Left renal cortex interstitium (tissue), 4 donors: ENCODE measurements at regions not wholly inside any gene's neighbourhood (a gene's known extent, or its start where the extent isn't known, plus 50 kb on each side); places are given as distances from the start of the nearest gene placed in this dataset.
"Not testable (repeated sequence)": the region's sequence is repeated elsewhere in the genome, so short reads cannot be mapped to it uniquely, and the experiment has no call there.

Experiments used
- DNase-seq, 4 donors: peaks; one replicate each; pipeline ENCODE4 v3.0.0-alpha.2; 2013; ENCODE audit warnings: low read depth in 4 of 4, low spot score in 2 of 4, missing footprints in 1 of 4

DNA sequence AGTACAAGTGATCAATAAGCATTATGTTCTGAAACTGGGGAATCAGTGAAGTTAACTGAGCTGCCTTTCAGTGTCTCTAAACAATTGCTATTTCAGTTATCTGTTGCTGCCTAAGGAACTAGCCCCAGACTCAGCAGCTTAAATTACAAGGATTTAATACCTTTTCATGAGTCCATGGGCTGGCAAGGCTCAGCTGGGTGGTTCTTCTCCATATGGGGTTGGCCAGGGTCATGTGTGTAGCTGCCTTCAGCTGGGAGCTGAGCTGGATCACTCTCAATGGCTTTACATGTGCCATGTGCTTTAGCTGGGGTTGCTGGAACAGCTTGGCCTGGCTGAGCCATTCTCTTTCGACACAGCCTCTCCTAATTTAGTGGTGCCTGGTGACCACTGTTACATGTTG, 295.0 kb upstream of the NCAM1 start:
- no peak for DNase-seq

DNA sequence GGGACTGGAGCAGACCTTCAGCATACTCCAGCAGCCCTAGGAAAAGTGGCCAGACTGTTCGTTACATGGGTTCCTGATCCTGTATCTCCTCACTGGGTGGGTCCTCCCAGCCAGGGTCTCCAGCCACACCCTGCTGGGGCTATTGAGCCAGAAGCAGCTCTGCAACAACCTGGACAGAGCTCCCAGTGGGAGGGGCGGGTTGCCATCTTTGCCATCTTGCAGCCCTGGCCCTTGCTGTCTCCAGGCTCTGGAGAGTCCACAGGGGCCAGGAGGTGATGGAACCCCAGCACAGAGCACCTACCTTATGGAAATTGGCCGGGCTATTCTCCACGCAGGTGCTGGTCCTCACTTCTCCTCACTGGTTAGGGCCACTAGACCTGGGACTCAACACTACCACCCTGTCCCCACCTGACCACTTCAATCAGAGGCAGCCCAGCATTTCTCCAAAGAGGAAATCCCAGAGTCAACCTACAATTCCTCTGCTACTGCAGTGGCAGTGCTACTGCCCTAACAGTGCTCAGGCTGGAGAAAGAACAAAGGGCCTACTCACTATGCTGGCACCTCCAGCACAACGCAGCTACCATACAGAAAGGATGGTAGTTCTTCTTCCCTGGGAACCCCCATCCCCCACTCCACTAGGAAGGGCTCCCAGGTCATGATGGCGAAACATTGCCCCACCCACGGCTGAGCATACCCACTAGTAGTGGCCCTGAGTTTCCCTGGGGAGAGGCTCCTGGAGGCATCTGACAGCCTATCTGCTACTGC, 290.2 kb upstream of the NCAM1 start:
- no peak for DNase-seq

DNA sequence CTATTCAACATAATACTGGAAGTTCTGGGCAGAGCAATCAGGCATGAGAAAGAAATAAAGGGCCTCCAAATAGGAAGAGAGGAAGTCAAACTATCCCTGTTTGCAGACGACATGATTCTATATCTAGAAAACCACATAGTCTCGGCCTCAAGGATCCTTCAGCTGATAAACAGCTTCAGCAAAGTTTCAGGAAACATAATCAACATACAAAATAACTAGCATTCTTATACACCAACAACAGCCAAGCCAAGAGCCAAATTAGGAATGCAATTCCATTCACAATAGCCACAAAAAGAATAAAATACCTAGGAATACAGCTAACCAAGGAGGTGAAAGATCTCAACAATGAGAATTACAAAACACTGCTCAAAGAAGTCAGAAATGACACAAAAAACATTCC, 287.8 kb upstream of the NCAM1 start:
- DNase-seq: not testable (repeated sequence)

DNA sequence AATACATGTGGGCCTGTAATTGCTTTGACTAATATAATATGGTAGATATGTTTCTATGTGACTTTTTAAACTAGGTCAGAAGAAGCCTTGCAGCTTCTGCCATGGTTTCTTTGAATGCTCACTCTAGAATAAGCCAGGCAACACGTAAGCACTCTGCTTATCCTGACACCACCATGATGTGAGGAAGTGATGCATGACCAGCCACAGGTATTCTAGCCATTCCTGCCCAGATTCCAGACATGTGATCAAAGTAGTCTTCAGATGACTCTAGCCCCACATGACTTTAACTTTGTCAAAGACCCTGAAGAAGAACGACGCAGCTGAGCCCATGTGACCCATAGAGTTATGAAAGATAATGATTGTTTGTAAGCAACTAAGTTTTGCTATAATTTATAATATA, 276.1 kb upstream of the NCAM1 start:
- DNase-seq: no peak

DNA sequence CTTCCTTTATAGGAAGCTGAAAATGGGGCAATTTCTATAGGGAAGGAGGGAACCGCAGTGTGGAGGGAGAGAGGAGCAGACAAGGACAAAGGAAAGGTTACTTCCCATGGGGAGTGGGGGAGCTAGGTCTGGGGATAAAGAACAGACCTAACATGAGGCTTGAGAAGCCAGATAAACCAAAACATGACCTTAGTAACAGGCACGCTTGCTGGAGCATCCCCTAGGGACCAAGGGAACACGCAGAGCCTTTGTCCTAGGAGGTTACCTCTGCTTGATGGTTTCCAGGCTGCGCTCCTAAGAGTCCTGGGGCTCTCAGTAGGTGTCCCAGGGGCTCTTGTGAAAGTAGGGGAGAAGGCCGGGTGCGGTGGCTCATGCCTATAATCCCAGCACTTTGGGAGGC, 271.4 kb upstream of the NCAM1 start:
- no peak for DNase-seq

DNA sequence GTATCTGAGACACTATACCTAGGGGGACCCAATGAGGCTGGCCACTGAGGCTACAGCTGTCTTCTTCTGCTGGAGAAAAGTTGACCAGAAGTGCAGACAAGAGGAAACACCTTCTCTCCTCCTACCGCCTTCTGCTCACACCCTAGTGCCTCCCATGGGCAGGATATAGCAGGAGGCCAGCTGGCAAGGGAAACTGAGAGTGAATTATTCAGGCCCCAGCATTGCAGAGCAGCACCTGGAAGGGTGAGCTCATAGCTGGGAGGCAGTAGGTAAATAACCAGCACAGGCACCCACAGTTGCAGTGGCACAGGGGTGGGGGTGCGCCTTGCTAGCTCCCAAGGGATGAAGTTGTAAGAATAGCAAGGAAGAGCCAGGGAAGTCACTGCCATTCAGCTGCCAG, 267.4 kb upstream of the NCAM1 start:
- DNase-seq: no peak

DNA sequence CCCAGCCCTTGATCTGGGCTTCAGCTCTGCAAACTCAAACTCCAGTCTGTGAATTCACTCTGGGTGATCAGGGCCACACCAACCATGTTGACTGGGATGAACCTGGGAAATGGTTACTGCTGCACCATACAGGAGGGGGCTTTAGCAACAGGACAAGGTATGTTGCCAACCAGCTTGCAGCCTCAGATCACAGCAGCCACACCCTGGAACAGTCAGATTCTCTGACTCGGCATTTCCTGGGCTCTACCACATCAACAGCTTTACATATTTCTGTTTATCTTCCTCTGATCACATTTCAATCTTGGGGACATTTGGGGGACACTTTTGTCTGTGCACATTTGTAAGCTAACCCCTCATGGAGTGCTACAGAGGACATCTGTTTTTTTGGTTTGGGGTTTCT, 267.0 kb upstream of the NCAM1 start:
- DNase-seq: no peak

DNA sequence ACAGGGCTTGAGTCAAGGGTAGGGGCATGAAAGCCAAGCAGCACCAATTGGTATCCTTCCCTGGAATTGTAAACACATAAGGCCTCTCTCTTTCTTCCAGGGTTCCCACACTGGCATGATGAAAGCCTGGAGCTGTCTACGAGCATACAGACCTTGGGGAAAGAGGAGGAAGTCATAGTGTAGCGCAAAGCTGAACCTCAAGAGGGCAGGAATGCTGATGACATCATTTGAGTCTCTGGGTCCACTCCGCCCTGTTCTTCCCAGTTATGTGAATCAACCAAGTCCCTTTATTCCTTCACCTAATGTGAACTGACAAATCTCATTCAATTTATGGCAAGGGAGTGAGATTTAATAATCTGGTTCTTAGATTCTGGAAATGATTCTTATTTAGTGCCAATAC, 266.4 kb upstream of the NCAM1 start:
- no peak for DNase-seq

DNA sequence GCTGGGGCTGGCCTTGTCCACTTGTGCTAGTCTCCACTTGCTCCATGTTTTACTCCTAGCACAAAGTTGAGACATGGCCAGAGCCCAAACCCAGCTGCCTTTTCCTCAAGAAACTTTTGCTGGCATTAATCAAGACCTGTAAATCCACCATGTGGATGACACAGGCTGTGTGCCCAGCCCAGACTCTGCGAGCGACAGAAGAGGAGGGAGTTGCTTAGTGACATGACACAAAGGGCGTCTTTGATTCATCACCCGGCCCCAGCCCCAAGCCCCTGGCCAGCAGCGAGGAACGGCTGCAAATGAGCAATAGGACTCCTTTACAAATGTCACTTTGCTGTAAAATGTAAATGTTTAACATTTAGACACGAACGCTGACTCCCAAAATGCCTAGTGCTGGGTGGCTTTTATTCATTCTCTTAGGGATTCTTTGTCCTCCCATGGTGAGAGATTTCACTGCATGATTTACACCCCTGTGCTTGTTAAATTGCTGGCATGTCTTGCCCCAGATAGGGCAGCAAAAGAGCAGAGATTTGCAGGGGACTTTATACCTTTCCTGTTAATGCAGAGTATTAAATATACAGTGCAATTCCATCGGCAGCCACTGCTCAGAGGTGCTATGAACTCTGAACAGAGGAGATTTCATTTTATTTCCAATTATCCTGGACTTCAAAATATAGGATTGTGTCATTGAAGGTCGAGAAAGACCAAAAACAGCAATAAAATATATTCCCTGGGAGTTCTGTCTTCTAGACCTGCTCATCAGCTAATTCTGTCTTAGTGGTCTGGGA, 263.6 kb upstream of the NCAM1 start:
- DNase-seq: peak; percentile 28 to 51 (median 37)

DNA sequence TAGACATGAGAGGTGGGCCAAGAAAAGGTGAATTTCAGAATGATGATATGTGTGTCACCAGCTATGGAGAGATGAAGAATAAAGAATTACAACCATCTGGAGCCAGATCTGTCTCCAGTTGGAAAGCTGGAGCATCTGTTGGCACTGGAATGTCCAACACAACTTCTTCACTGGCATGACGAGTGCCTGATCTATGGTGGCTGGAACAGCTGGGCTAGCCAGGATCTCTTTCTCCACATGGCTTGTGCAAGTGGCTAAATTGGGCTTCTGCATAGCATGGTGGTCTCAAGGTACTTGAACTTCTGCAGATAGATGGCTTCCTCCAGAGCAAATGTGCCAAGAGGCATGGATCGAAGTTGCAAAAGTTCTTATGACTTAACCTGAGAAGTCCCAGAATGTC, 256.1 kb upstream of the NCAM1 start:
- DNase-seq: no peak

DNA sequence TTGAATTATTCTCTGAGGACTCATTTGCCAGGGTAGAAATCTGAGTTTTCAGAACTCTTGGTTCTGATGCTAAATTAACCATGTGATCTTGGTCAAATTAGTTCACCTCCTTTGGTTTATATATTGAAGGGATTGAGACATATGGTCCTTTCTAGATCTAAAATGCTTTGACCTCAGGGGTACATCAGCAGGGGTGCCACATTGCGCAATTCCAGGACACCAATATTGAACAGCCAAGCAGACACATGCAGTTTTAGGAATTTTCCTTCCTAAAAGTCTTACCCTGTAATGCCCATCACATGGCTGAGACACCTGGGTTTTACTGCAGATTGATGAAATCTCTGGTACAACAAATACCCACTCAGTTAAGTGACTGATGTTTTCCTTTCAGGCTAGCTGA, 254.4 kb upstream of the NCAM1 start:
- DNase-seq: no peak

DNA sequence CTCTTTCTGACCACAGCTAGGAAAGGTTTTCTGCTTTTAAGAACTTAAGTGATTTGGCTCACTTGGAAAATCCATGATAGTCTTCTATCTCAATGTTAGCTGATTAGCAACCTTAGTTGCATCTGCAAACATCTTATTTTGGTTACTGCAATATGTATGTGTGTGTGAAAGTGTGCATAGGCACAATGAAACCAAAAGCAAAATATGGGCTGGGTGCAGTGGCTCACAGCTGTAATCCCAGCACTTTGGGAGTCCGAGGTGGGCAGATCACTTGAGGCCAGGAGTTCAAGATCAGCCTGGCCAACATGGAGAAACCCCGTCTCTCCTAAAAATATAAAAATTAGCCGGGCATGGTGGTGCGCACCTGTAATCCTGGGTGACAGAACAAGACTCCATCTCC, 246.9 kb upstream of the NCAM1 start:
- DNase-seq: not testable (repeated sequence)

DNA sequence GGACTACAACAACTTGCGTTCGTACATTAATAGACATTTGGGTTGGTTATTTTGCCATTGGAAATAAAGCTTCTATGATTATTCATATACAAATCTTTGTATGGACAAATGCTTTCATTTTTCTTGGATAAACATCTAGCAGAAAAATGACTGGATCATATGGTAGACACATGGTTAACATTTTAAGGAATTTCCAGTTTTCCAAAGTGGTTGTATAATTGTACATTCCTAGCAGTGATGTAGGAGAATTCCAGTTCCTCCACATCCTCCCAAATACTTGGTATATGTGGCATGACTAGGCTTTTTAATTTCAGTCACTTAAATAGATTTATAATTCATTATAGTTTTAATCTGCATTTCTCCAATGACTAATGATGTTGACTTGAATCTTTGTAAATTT, 246.2 kb upstream of the NCAM1 start:
- DNase-seq: no peak

DNA sequence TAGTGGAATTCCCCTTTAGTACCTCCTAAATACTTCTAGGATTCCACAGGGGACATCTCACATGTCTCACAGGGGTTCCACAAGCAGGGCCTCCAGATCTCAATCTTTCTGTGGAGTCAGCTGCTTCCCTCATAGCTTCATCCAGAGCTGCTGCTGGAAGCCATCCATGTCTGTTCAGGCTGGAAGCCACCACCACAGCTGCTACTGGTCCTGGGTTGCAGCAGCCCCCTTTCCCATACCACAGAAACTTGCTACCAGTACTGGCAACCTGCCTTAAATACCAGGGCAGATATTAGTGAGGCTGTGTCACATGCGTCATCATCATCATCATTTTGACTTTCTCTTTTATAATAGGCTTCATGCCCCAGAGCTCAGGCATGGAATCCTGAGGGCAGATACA, 242.7 kb upstream of the NCAM1 start:
- no peak for DNase-seq

DNA sequence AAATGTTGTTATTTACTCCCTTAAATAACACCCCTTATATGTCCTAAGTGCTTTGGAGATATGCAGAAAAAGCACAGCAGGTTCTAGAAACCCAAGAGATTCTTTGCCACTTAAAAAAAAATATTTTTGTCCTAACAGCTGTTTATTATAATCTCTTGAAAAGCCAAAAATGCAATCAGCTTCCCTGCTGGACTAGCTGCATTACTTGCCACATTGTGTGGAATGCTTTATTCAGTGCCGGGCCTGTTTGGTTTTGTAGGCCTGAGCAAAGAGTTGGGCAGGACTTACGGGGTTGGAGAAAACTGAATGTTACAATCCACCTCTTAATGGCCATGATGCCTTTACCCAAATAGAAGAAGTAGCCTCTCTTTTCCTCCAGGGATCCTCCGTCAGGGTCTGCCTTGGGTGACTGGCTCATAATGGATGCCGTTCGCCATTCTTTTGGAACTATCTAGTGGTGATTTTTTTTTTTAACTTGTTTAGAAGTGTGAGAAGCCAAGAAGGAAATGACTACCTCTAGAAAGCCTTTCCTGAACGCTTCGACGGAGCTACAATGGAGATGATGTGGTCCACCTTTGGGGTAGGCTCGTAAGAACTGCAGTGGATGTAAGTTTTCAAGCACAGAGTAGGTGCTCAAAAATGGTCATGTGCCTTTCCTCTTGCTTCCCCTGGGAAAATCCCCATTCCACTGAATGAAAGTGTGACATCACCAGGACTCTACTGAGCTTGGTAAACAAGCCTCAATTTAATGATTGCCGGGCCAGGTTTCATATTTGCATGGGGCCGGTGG, 241.3 kb upstream of the NCAM1 start:
- no peak for DNase-seq

DNA sequence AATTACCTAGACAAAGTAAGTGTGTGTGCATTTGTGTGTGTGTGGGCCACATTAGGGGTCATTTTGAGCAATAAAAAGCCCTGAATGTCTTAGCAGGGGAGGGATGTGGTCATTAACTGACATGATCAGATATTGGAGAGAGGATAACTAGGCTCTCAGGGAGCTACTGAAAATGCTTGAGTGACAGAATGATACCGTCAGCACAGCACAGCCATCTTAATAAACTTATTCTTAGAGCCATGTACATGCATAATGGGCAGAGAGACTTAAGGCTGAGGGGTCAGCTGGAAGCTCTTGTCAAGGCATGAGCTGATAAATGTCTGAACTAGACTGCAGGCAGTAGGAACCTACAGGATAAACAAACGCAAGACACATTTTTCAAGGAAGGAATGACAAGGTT, 239.1 kb upstream of the NCAM1 start:
- DNase-seq: no peak

DNA sequence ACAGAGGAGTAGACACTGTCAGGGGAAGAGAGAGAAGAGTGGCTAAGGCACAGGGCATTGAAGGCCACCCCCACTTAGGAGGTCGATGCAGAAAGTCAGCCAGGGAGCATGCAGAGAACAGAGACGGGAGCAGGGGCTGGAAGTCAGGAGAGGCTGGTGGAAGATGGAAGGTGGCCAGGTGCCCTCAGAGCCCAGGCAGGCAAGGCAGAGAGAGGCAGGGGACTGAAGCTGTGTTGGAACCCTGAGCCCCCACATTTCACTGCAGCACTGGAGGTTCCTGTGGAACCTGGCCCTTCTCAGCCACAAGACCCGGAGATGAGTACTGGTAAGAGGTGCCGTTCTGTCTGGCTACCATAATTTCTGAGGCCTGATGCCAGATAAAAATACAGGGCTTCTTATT, 238.3 kb upstream of the NCAM1 start:
- DNase-seq: no peak

DNA sequence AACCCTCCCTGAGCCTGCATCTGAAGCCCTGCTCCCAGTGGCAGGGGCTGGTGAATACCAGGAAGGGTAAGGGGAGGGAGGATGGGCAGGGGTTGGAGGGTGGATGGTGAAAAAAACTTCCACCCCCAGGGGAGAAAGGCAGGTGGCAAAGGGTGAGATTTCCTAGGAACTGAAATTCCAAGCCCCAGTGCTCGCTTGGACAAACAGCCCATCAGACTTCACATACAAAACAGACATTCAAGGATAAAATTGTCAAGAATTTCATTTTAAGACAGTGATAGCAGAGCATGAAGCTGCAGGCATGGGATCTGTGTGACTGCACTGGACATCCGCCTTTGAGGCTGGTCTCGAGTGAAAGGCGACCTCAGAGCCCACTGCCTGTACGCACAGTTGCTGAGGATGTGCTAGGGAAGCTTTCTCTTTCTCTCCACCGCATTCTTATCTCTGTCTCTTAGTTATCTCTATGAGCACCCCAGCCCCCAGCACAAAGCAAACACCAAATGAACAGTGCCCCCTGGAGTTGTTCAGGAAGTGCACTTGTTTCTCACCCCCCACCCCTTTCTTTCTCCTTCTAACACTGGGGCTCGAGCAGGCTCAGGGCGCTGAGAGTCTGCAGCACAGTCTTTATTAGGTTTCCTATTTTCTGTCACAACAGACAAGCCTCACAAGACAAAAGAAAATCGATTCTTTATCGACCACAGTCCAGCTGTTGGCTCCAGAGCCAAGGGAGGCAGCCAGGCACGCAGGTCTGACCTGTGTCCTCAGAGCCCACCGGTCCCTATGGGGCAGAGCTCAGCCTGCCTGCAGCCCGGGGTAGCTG, 237.3 kb upstream of the NCAM1 start:
- DNase-seq: no peak

DNA sequence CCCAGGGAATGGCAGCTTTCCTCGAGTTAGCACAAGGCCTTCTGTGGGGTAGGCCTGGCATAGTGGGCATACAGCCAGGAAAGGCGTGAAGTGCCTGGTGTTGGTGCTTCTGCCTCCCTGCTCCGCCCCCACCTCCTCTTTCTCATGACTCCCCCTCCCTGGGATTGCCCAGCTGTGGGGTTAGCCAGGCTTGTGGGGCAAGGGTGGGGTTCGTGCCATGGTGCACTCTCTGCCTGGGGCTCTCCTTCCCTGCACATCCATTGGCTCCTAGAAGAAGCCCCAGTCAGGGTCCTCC, 236.8 kb upstream of the NCAM1 start:
- DNase-seq: no peak

DNA sequence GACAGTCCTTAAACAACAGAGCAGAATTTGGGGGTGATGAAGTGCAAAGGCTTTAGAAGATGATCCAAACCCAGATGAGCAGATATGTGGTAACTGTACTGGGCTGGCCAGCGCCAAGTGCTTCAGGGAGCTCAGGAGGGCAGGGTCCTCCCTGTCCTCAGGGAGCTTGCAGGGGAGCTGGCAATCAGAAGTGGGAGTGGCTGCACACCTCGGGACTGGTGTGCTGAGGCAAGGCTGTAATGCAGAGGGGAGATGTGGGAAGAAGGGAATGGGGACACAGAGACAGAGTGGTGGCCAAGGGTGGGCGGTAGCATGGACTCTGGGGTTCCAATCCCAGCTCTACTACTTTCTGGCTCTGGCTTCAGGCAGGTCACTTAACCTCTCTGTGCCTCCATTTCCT, 235.6 kb upstream of the NCAM1 start:
- no peak for DNase-seq

DNA sequence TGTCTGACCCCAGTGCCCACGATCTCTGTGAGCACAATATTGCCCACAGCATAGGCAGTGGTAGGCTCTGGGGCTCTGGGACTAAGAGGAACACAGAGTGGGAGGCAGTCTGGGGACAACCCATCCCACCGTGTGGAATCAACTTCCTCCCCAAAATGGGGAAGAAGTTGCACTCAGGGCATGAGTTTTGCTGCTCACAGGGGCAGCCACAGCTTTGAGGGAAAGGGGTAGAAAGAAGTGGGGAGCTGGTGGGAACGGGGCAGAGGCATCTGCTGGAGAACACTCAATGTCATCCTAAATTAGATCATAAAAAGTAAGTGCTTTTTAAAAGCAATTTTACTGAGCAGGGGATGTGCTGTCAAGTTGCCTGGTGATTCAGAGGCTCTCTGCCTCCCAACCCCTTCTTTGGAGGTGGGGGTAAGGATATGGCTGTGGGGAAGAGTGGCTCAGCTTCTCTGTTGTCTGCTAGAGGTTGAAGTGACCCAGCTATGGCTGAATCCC, 233.8 kb upstream of the NCAM1 start:
- no peak for DNase-seq
